Endothelial cell of umbilical vein (primary cell): ENCODE measurements at regions not wholly inside any gene's neighbourhood (a gene's known extent, or its start where the extent isn't known, plus 50 kb on each side); places are given as distances from the start of the nearest gene placed in this dataset.

Source experiments
- BruUV-seq: library from RNA; stranded (reverse); fragments of 400-500 nt; replicated peaks from 2 replicates; lab custom pipeline; 2021; lab: Mats Ljungman, UMichigan
- CTCF ChIA-PET: fragments of 300-600, 350-600 bp; sonication (Branson Sonifier 250); formaldehyde crosslinking; loops from one replicate; lab custom pipeline; 2021; ENCODE audit warnings: antibody characterized with exemption, inconsistent platforms; lab: Charles Lee
- POLR2A ChIA-PET: fragments of 300-600, 350-600 bp; sonication (Branson Sonifier 250); formaldehyde crosslinking; loops from one replicate; lab custom pipeline; 2021; ENCODE audit warnings: antibody characterized with exemption, inconsistent platforms; lab: Charles Lee
- DNase-seq: peaks from one replicate; pipeline ENCODE4 v3.0.0-alpha.2; 2011; ENCODE audit warnings: low read depth, low spot score
- FAIRE-seq: peaks from 2 replicates; lab custom pipeline; 2011; peaks lifted over from hg19 to GRCh38; lab: Jason Lieb, UNC
- H2AFZ ChIP-seq: 2 replicates; pipeline ENCODE4 v1.6.0; 2012; ENCODE audit warnings: low read depth, low read length, control low read depth, inconsistent platforms
- H3K27ac ChIP-seq: 2 replicates; pipeline ENCODE4 v1.5.1; 2011; ENCODE audit warnings: low read depth, mild to moderate bottlenecking, control low read depth, low read length, moderate library complexity; ENCODE audit not compliant: insufficient read depth
- H3K27me3 ChIP-seq, 2 experiments: 2 replicates each; pipeline versions ENCODE4 v1.6.0 to v1.6.1; 2011; ENCODE audit warnings: low read length in 2 of 2, mixed read lengths in 1 of 2; ENCODE audit not compliant: control insufficient read depth in 2 of 2, insufficient read depth in 2 of 2
- H3K36me3 ChIP-seq, 2 experiments: 2 replicates in 1 of 2; 3 replicates in 1 of 2; pipeline ENCODE4 v1.5.1; 2011; ENCODE audit warnings: low read length in 2 of 2, mild to moderate bottlenecking in 1 of 2, moderate library complexity in 1 of 2; ENCODE audit not compliant: control insufficient read depth in 2 of 2, insufficient read depth in 2 of 2; ENCODE audit errors: extremely low read depth in 1 of 2
- H3K4me1 ChIP-seq: 3 replicates; pipeline ENCODE4 v1.5.1; 2011; ENCODE audit warnings: mild to moderate bottlenecking, low read length; ENCODE audit not compliant: control insufficient read depth, insufficient read depth; ENCODE audit errors: extremely low read depth
- H3K4me2 ChIP-seq: 2 replicates; pipeline ENCODE4 v1.6.1; 2011; ENCODE audit warnings: low read length, control low read depth, mixed read lengths; ENCODE audit not compliant: insufficient read depth
- H3K4me3 ChIP-seq, 3 experiments: fragments of 200-600 bp in 1 of 3; sonication (generic), shearing (Covaris generic) in 1 of 3; replicated peaks in 1 of 3; 2 replicates each; pipeline ENCODE4 v1.5.1; 2011 to 2016; ENCODE audit warnings: control low read depth in 3 of 3, low read length in 3 of 3, mild to moderate bottlenecking in 2 of 3, inconsistent platforms in 1 of 3, low read depth in 1 of 3, moderate library complexity in 1 of 3; ENCODE audit not compliant: insufficient read depth in 1 of 3
- H3K79me2 ChIP-seq: 2 replicates; pipeline ENCODE4 v1.6.0; 2012; ENCODE audit warnings: low read length, inconsistent platforms; ENCODE audit not compliant: control insufficient read depth, insufficient read depth
- H3K9ac ChIP-seq: replicated peaks from 2 replicates; pipeline ENCODE3; 2011; ENCODE audit warnings: low read length, control low read depth; ENCODE audit not compliant: insufficient read depth; ENCODE audit errors: extremely low read depth
- H3K9me1 ChIP-seq: replicated peaks from 3 replicates; pipeline ENCODE4 v1.6.0; 2011; ENCODE audit warnings: mild to moderate bottlenecking, low read length; ENCODE audit not compliant: control insufficient read depth, insufficient read depth; ENCODE audit errors: extremely low read depth
- H3K9me3 ChIP-seq: replicated peaks from 2 replicates; pipeline ENCODE4 v1.5.1; 2012; ENCODE audit warnings: low read length, inconsistent platforms; ENCODE audit not compliant: control insufficient read depth, insufficient read depth
- H4K20me1 ChIP-seq: replicated peaks from 2 replicates; pipeline ENCODE3; 2011; ENCODE audit warnings: mild to moderate bottlenecking, low read length; ENCODE audit not compliant: control insufficient read depth, insufficient read depth; ENCODE audit errors: extremely low read depth
- EZH2 ChIP-seq: IDR thresholded peaks from 2 replicates; pipeline ENCODE4 v1.6.1; 2012; ENCODE audit warnings: borderline replicate concordance, low read depth, mild to moderate bottlenecking, moderate library complexity, low read length, inconsistent platforms; ENCODE audit not compliant: severe bottlenecking
- FOS ChIP-seq: IDR thresholded peaks from 2 replicates; pipeline ENCODE4 v1.6.1; 2011; ENCODE audit warnings: mild to moderate bottlenecking, low read length, moderate library complexity, borderline replicate concordance; ENCODE audit not compliant: insufficient read depth
- GATA2 ChIP-seq: IDR thresholded peaks from 2 replicates; pipeline ENCODE4 v1.7.0; 2011; ENCODE audit warnings: low read depth, mild to moderate bottlenecking, moderate library complexity, mixed read lengths, low read length; ENCODE audit not compliant: insufficient read length, insufficient read depth
- MYC ChIP-seq: IDR thresholded peaks from one replicate; pipeline ENCODE4 v1.6.1; 2011; ENCODE audit warnings: mild to moderate bottlenecking, low read depth, low read length
- POLR2A ChIP-seq: IDR thresholded peaks from 2 replicates; pipeline ENCODE4 v1.6.1; 2012; ENCODE audit warnings: low read depth, mild to moderate bottlenecking, control low read depth, low read length
- POLR2AphosphoS5 ChIP-seq: IDR thresholded peaks from 2 replicates; pipeline ENCODE4 v1.6.1; 2012; ENCODE audit warnings: low read depth, mild to moderate bottlenecking, control low read depth, low read length, moderate library complexity; ENCODE audit not compliant: insufficient read depth
- dilution Hi-C: fragments of 300-500 bp; cut with MboI; formaldehyde crosslinking; loops from one replicate; pipeline ENCODE4 v1.15.0; 2019; ENCODE audit warnings: low sequenced_read_pairs; ENCODE audit not compliant: extremely low pct_ligation_motif_present
- intact Hi-C: fragments of 100-400 bp; cut with micrococcal nuclease; formaldehyde crosslinking; loops from one replicate; pipeline ENCODE4 v1.10.0; 2022
- TF ChIP-seq, protein P1 (sequence below), 2 donors: IDR thresholded peaks; 1 replicate in 1 of 2; 2 replicates in 1 of 2; pipeline ENCODE4 v1.5.1; 2011; ENCODE audit warnings: low read length in 2 of 2, mild to moderate bottlenecking in 2 of 2, moderate library complexity in 2 of 2, control low read depth in 1 of 2, inconsistent platforms in 1 of 2, low read depth in 1 of 2; ENCODE audit not compliant: insufficient read depth in 1 of 2; ENCODE audit errors: extremely low read depth in 1 of 2
- TF ChIP-seq, protein P2 (sequence below): IDR thresholded peaks from 2 replicates; pipeline ENCODE4 v1.6.1; 2011; ENCODE audit not compliant: insufficient read depth, insufficient read length

DNA sequence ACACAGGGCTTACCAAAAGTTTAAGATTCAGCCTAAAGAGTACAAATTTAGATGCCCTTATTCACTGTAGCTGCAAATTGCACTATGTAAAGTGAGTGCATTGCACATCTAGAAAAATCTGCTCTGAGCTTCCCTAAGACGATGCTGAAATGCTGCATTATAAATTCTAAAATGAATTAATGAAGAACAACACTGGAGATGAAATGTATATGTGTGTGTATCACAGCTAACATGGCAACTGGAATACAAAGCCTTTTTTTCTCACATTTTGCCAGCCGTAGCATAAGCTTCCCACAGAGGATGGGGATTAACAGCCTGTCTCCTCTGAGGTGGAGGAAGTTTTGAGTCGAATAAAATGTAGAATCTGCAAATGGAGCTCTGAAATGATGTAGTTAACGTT lies 338.3 kb upstream of the ZEB2 start:
- Histone ChIP-seq H3K27ac (no peak overlapping the region), H3K9me1 (no peaks in the 10 kb centered on the region), H3K36me3 (no peaks in the 10 kb centered on the region), H4K20me1 (no peaks in the 10 kb centered on the region), H3K4me1 (no peaks in the 10 kb centered on the region), H3K4me3 (no peak overlapping the region), H3K9me3 (no peaks in the 10 kb centered on the region), H3K9ac (no peak overlapping the region), H3K27me3 (no peaks in the 10 kb centered on the region), H3K4me2 (no peak overlapping the region), H2AFZ (no peak overlapping the region), H3K79me2 (no peaks in the 10 kb centered on the region)
- BruUV-seq: no TSS peak
- dilution Hi-C loops (no loop called here), intact Hi-C loops (no loop called here)
- DNase-seq (no peak), FAIRE-seq (no peak)
- ChIA-PET POLR2A (no interaction called here), CTCF (no interaction called here)
- TF ChIP-seq, protein P1, sequence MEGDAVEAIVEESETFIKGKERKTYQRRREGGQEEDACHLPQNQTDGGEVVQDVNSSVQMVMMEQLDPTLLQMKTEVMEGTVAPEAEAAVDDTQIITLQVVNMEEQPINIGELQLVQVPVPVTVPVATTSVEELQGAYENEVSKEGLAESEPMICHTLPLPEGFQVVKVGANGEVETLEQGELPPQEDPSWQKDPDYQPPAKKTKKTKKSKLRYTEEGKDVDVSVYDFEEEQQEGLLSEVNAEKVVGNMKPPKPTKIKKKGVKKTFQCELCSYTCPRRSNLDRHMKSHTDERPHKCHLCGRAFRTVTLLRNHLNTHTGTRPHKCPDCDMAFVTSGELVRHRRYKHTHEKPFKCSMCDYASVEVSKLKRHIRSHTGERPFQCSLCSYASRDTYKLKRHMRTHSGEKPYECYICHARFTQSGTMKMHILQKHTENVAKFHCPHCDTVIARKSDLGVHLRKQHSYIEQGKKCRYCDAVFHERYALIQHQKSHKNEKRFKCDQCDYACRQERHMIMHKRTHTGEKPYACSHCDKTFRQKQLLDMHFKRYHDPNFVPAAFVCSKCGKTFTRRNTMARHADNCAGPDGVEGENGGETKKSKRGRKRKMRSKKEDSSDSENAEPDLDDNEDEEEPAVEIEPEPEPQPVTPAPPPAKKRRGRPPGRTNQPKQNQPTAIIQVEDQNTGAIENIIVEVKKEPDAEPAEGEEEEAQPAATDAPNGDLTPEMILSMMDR (IDR thresholded peaks at IDR 0.05; ENCODE audit: extremely low read depth in 1 of 2, insufficient read depth in 1 of 2, low read depth in 1 of 2, low read length in 2 of 2): no peak
- no peak for TF ChIP-seq MYC
- TF ChIP-seq, protein P2, sequence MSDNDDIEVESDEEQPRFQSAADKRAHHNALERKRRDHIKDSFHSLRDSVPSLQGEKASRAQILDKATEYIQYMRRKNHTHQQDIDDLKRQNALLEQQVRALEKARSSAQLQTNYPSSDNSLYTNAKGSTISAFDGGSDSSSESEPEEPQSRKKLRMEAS: no peak
- no peak for TF ChIP-seq POLR2A
- TF ChIP-seq POLR2AphosphoS5: no peak
- no peak for TF ChIP-seq GATA2
- no peak for TF ChIP-seq FOS
- no peak for TF ChIP-seq EZH2
